ENCODE measurements at regions not wholly inside any gene's neighbourhood (a gene's known extent, or its start where the extent isn't known, plus 50 kb on each side); places are given as distances from the start of the nearest gene placed in this dataset.

- peak; percentile 15 for DNase-seq
Observed at GRCh38 chr10:31081937-31082840, 50.5 kb upstream of the ZNF438 start.

GRCh38 chr10:31083765-31084184 is 52.1 kb upstream of the ZNF438 start:
- peak; percentile 13 for DNase-seq

GRCh38 chr10:31087011-31087410 is 55.3 kb upstream of the ZNF438 start:
- no peak for DNase-seq

- DNase-seq: no peak
Observed at GRCh38 chr10:31087851-31088250, 56.2 kb upstream of the ZNF438 start.

- DNase-seq: no peak
Observed at GRCh38 chr10:31090894-31091607, 59.4 kb upstream of the ZNF438 start.

- no peak for DNase-seq
Observed at GRCh38 chr10:31095677-31096560, 64.3 kb upstream of the ZNF438 start.

GRCh38 chr10:31098046-31098445 is 66.4 kb upstream of the ZNF438 start:
- no peak for DNase-seq

GRCh38 chr10:31099094-31099493 is 67.4 kb upstream of the ZNF438 start:
- DNase-seq: no peak

GRCh38 chr10:31099664-31100063 is 68.0 kb upstream of the ZNF438 start:
- DNase-seq: no peak

- no peak for DNase-seq
Observed at GRCh38 chr10:31100115-31100601, 68.5 kb upstream of the ZNF438 start.

GRCh38 chr10:31100662-31101061 is 69.0 kb upstream of the ZNF438 start:
- DNase-seq: no peak

- no peak for DNase-seq
Observed at GRCh38 chr10:31101123-31101522, 69.5 kb upstream of the ZNF438 start.

GRCh38 chr10:31102421-31102820 is 70.8 kb upstream of the ZNF438 start:
- DNase-seq: no peak

GRCh38 chr10:31103112-31103511 is 71.4 kb upstream of the ZNF438 start:
- DNase-seq: no peak

- no peak for DNase-seq
Observed at GRCh38 chr10:31112961-31113360, 81.3 kb upstream of the ZNF438 start.

- no peak for DNase-seq
Observed at GRCh38 chr10:31116226-31116625, 84.6 kb upstream of the ZNF438 start.

- no peak for DNase-seq
Observed at GRCh38 chr10:31118556-31118955, 86.9 kb upstream of the ZNF438 start.

- no peak for DNase-seq
Observed at GRCh38 chr10:31120392-31120791, 88.7 kb upstream of the ZNF438 start.

GRCh38 chr10:31120961-31121685 is 89.5 kb upstream of the ZNF438 start:
- DNase-seq: no peak

- peak; percentile 43 for DNase-seq
Observed at GRCh38 chr10:31121757-31122577, 90.3 kb upstream of the ZNF438 start.

GRCh38 chr10:31123946-31124345 is 92.3 kb upstream of the ZNF438 start:
- DNase-seq: no peak

Measured in NCI-H1048 (cell line).